ENCODE measurements at regions not wholly inside any gene's neighbourhood (a gene's known extent, or its start where the extent isn't known, plus 50 kb on each side); places are given as distances from the start of the nearest gene placed in this dataset.

- Histone ChIP-seq H3K27me3 (ENCODE audit: control insufficient read depth, insufficient read depth, low read length) (peaks cover 33% of the 10 kb centered on the region), H3K9ac (ENCODE audit: low read length) (no peak overlapping the region), H3K4me1 (ENCODE audit: control insufficient read depth, insufficient read depth, low read length) (no peaks in the 10 kb centered on the region), H3K4me3 (ENCODE audit: low read length) (no peak overlapping the region), H3K36me3 (ENCODE audit: control insufficient read depth, insufficient read depth, low read length) (no peaks in the 10 kb centered on the region), H3K9me3 (ENCODE audit: control insufficient read depth, low read length) (no peaks in the 10 kb centered on the region)
Observed at GRCh38 chr5:73370640-73371583, 77.7 kb downstream of the FOXD1 start.

- H3K9ac ChIP-seq (ENCODE audit: low read length), result no peak overlapping the region
- no peaks in the 10 kb centered on the region for H3K36me3 ChIP-seq (ENCODE audit: control insufficient read depth, insufficient read depth, low read length)
- no peaks in the 10 kb centered on the region for H3K9me3 ChIP-seq (ENCODE audit: control insufficient read depth, low read length)
- H3K4me1 ChIP-seq (ENCODE audit: control insufficient read depth, insufficient read depth, low read length), result no peaks in the 10 kb centered on the region
- H3K27me3 ChIP-seq (ENCODE audit: control insufficient read depth, insufficient read depth, low read length), result peaks cover 33% of the 10 kb centered on the region
- H3K4me3 ChIP-seq (ENCODE audit: low read length), result no peak overlapping the region
Observed at GRCh38 chr5:73370095-73370494, 78.5 kb downstream of the FOXD1 start.

- Histone ChIP-seq H3K9me3 (ENCODE audit: control insufficient read depth, low read length) (no peaks in the 10 kb centered on the region), H3K4me1 (ENCODE audit: control insufficient read depth, insufficient read depth, low read length) (no peaks in the 10 kb centered on the region), H3K27me3 (ENCODE audit: control insufficient read depth, insufficient read depth, low read length) (peaks cover 32% of the 10 kb centered on the region), H3K36me3 (ENCODE audit: control insufficient read depth, insufficient read depth, low read length) (no peaks in the 10 kb centered on the region), H3K4me3 (ENCODE audit: low read length) (no peak overlapping the region), H3K9ac (ENCODE audit: low read length) (no peak overlapping the region)
Observed at GRCh38 chr5:73369278-73369677, 79.3 kb downstream of the FOXD1 start.

- peaks cover 20% of the 10 kb centered on the region for H3K27me3 ChIP-seq (ENCODE audit: control insufficient read depth, insufficient read depth, low read length)
- no peaks in the 10 kb centered on the region for H3K9me3 ChIP-seq (ENCODE audit: control insufficient read depth, low read length)
- no peak overlapping the region for H3K4me3 ChIP-seq (ENCODE audit: low read length)
- no peaks in the 10 kb centered on the region for H3K36me3 ChIP-seq (ENCODE audit: control insufficient read depth, insufficient read depth, low read length)
- no peaks in the 10 kb centered on the region for H3K4me1 ChIP-seq (ENCODE audit: control insufficient read depth, insufficient read depth, low read length)
- H3K9ac ChIP-seq (ENCODE audit: low read length), result no peak overlapping the region
Observed at GRCh38 chr5:73367650-73368049, 80.9 kb downstream of the FOXD1 start.

- Histone ChIP-seq H3K27me3 (ENCODE audit: control insufficient read depth, insufficient read depth, low read length) (peaks cover 10% of the 10 kb centered on the region), H3K9me3 (ENCODE audit: control insufficient read depth, low read length) (no peaks in the 10 kb centered on the region), H3K4me3 (ENCODE audit: low read length) (no peak overlapping the region), H3K36me3 (ENCODE audit: control insufficient read depth, insufficient read depth, low read length) (no peaks in the 10 kb centered on the region), H3K9ac (ENCODE audit: low read length) (no peak overlapping the region), H3K4me1 (ENCODE audit: control insufficient read depth, insufficient read depth, low read length) (no peaks in the 10 kb centered on the region)
Observed at GRCh38 chr5:73365990-73366667, 82.4 kb downstream of the FOXD1 start.

GRCh38 chr5:73365301-73365853, 83.2 kb downstream of the FOXD1 start:
- Histone ChIP-seq H3K36me3 (ENCODE audit: control insufficient read depth, insufficient read depth, low read length) (no peaks in the 10 kb centered on the region), H3K27me3 (ENCODE audit: control insufficient read depth, insufficient read depth, low read length) (peaks cover 10% of the 10 kb centered on the region)

GRCh38 chr5:73363911-73364730, 84.5 kb downstream of the FOXD1 start:
- Histone ChIP-seq H3K27me3 (ENCODE audit: control insufficient read depth, insufficient read depth, low read length) (peaks cover 7% of the 10 kb centered on the region), H3K4me3 (ENCODE audit: low read length) (no peak overlapping the region), H3K36me3 (ENCODE audit: control insufficient read depth, insufficient read depth, low read length) (no peaks in the 10 kb centered on the region), H3K9ac (ENCODE audit: low read length) (no peak overlapping the region), H3K9me3 (ENCODE audit: control insufficient read depth, low read length) (no peaks in the 10 kb centered on the region), H3K4me1 (ENCODE audit: control insufficient read depth, insufficient read depth, low read length) (no peaks in the 10 kb centered on the region)

More at GRCh38 chr5:73365301-73365853, 83.2 kb downstream of the FOXD1 start:
- no peaks in the 10 kb centered on the region for H3K9me3 ChIP-seq (ENCODE audit: control insufficient read depth, low read length)
- H3K4me3 ChIP-seq (ENCODE audit: low read length), result no peak overlapping the region
- no peak overlapping the region for H3K9ac ChIP-seq (ENCODE audit: low read length)
- H3K4me1 ChIP-seq (ENCODE audit: control insufficient read depth, insufficient read depth, low read length), result no peaks in the 10 kb centered on the region

GRCh38 chr5:73359395-73359794, 89.2 kb downstream of the FOXD1 start:
- Histone ChIP-seq H3K4me1 (ENCODE audit: control insufficient read depth, insufficient read depth, low read length) (no peaks in the 10 kb centered on the region), H3K36me3 (ENCODE audit: control insufficient read depth, insufficient read depth, low read length) (no peaks in the 10 kb centered on the region), H3K9ac (ENCODE audit: low read length) (no peak overlapping the region), H3K9me3 (ENCODE audit: control insufficient read depth, low read length) (no peaks in the 10 kb centered on the region), H3K4me3 (ENCODE audit: low read length) (no peak overlapping the region), H3K27me3 (ENCODE audit: control insufficient read depth, insufficient read depth, low read length) (peaks cover 16% of the 10 kb centered on the region)

- H3K4me1 ChIP-seq (ENCODE audit: control insufficient read depth, insufficient read depth, low read length), result no peaks in the 10 kb centered on the region
- H3K9ac ChIP-seq (ENCODE audit: low read length), result no peak overlapping the region
- H3K36me3 ChIP-seq (ENCODE audit: control insufficient read depth, insufficient read depth, low read length), result no peaks in the 10 kb centered on the region
- no peaks in the 10 kb centered on the region for H3K9me3 ChIP-seq (ENCODE audit: control insufficient read depth, low read length)
- H3K4me3 ChIP-seq (ENCODE audit: low read length), result no peak overlapping the region
- peaks cover 14% of the 10 kb centered on the region for H3K27me3 ChIP-seq (ENCODE audit: control insufficient read depth, insufficient read depth, low read length)
Observed at GRCh38 chr5:73358366-73358765, 90.2 kb downstream of the FOXD1 start.

GRCh38 chr5:73357576-73357975, 91.0 kb downstream of the FOXD1 start:
- Histone ChIP-seq H3K4me3 (ENCODE audit: low read length) (no peak overlapping the region), H3K36me3 (ENCODE audit: control insufficient read depth, insufficient read depth, low read length) (no peaks in the 10 kb centered on the region), H3K27me3 (ENCODE audit: control insufficient read depth, insufficient read depth, low read length) (peaks cover 14% of the 10 kb centered on the region)

GRCh38 chr5:73355108-73355507, 93.5 kb downstream of the FOXD1 start:
- H3K36me3 ChIP-seq (ENCODE audit: control insufficient read depth, insufficient read depth, low read length), result no peaks in the 10 kb centered on the region
- H3K4me1 ChIP-seq (ENCODE audit: control insufficient read depth, insufficient read depth, low read length), result no peaks in the 10 kb centered on the region
- H3K9me3 ChIP-seq (ENCODE audit: control insufficient read depth, low read length), result no peaks in the 10 kb centered on the region
- no peak overlapping the region for H3K9ac ChIP-seq (ENCODE audit: low read length)
- peaks cover 17% of the 10 kb centered on the region for H3K27me3 ChIP-seq (ENCODE audit: control insufficient read depth, insufficient read depth, low read length)
- H3K4me3 ChIP-seq (ENCODE audit: low read length), result no peak overlapping the region

More at GRCh38 chr5:73357576-73357975, 91.0 kb downstream of the FOXD1 start:
- H3K9me3 ChIP-seq (ENCODE audit: control insufficient read depth, low read length), result no peaks in the 10 kb centered on the region
- H3K9ac ChIP-seq (ENCODE audit: low read length), result no peak overlapping the region
- H3K4me1 ChIP-seq (ENCODE audit: control insufficient read depth, insufficient read depth, low read length), result no peaks in the 10 kb centered on the region
